HEK293 (cell line): ENCODE measurements at regions not wholly inside any gene's neighbourhood (a gene's known extent, or its start where the extent isn't known, plus 50 kb on each side); places are given as distances from the start of the nearest gene placed in this dataset.

Experiments used
- ATF2 ChIP-seq: fragments of 450-650 bp; formaldehyde crosslinking; IDR thresholded peaks from 2 replicates; pipeline ENCODE4 v1.5.1; 2016; ENCODE audit warnings: missing biosample characterization, missing genetic modification characterization, low read depth
- CTCF ChIP-seq: fragments of 450-650 bp; formaldehyde crosslinking; IDR thresholded peaks from 2 replicates; pipeline ENCODE4 v1.5.1; 2016; ENCODE audit warnings: missing biosample characterization, missing genetic modification characterization

GRCh38 chr6:156160795-156161165, 616.4 kb upstream of the ARID1B start:
- TF ChIP-seq CTCF (tag by site-specific recombination) (no peak), ATF2 (no peak)
